RPMI8226 (cell line): ENCODE measurements at regions not wholly inside any gene's neighbourhood (a gene's known extent, or its start where the extent isn't known, plus 50 kb on each side); places are given as distances from the start of the nearest gene placed in this dataset.

Experiments used
- DNase-seq: peaks from one replicate; pipeline ENCODE4 v3.0.0-alpha.2; 2015

DNA sequence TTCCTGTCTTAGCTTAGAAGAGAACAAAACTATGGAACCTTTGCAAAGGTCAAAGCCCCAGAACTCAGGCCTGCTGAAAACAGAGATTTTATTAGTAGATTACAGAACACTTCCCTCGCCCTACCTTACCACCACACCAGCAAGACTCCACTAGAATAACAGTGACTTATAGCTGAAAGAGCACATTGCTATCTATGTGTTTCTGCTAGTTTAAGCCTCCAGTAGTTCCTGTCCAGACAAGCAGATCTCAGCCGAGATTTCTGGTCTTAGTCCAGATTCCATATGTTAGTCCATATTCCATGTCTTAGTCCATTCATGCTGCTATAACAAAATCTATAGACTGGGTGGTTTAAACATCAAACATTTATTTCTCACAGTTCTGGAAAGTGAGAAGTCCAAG is 412.3 kb upstream of the ID4 start:
- no peak for DNase-seq

DNA sequence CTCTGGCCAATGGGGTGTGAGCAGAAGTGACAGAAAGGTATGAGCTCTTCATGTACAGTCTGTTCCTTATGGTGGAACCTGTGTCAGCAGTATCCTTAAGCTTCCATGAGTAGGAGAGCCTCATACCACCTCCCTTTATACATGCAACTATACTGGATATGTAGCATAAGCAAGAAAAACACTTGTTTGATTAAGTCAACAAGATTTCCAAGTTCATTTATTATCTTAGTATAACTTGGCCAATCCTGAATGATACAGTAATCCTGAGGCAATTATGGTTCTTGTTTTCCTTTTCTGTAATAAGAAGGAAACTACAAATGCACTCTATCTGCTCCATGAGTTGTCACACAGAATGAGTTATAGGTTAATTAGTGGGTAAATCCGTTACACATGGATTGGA is 409.6 kb upstream of the ID4 start:
- no peak for DNase-seq

DNA sequence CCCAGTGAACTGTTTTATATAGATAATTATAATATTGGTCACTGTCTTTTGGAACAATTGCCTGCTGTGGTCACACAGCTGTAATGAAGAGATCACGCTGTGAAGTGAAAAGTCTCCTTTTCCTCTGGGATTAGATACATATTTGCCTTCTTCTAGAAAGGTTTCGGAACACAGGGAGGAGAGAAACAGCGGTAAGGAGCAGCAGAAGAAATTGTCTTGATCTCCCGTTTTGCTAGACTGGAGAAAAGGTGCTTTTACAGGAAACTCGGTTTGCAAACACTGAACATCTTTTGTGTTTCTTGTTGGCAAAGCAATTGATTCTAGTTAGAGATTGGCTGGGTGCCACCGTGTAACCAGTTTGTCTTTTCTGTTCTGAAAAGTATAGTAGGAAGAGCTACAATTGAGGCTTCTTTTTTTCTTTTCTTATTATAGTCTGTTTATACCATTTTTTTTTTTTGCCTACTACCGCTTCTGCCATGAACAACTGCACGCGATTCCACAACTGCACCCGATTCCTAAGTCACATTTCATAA is 404.1 kb upstream of the ID4 start:
- peak; percentile 11 for DNase-seq

DNA sequence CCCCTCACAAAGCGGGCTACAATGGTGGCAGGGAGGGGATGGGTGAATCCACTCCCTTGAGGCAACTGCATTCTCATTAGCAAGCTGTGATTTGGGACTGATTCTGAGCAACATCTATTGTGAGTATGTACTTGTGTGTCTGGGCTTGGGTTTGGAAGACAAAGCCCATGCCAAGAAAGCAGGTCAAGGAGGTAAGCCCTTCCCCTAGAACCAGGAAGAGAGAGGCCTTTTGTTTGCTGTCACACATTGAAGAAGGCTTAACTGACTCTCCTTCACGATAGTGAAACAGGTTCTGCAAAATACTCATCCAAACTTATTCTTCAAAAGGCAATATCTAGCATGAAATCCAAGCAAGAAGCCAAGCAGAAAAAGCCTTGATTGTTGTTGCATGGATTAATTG is 403.1 kb upstream of the ID4 start:
- DNase-seq = no peak

DNA sequence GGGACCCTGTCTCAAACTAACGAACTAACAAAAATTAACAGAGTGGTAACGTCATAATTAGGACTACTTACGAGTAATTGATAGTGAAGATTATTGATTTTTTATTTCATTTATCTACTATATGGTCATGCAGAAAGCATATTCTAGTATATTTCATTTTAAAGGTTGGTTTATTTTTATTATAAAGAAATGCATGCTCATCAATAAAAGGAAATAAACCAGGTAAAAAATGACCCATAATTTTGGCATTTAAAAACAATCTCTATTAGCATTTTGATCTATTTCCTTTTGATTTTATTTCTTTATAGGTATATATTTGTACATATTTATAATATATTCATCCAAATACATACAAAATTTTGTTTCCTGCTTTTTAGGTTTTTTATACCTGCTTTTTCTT is 401.4 kb upstream of the ID4 start:
- no peak for DNase-seq

DNA sequence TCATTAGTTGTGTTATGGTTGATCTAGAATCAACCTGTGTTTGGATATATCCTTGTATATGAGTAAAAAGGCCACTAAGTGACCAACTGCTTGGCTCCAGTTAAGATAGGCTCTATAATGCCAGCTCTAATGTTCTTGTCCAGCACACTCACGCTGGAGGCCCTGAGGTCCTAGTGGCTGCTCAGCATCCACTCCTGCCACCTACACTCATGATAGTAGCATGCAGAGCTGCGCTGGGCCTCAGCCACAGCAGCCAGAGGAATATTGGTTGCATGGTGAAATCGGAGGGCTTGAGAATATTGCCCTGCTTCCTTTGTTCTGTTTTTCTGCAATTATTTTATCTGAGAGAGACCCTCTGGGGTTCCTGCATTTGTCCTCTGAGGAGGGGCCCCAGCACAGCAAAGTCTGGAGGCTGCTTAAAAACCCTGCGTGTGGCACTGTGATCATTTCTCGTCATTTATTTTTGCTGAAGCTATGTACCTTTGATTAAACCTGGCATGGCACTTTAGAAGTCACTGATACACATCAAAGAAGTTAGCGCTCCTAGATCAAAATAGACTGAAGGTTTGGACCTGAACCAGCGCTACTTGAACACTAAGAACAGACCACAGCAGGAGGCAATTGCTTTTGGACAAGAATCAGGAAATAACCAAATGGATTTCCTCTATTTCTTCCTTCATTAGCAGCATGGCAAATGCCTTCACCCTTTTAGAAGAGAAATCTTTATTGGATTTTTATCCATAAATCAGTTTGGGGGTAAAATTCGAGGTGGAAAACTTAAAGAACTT is 398.4 kb upstream of the ID4 start:
- DNase-seq = no peak

DNA sequence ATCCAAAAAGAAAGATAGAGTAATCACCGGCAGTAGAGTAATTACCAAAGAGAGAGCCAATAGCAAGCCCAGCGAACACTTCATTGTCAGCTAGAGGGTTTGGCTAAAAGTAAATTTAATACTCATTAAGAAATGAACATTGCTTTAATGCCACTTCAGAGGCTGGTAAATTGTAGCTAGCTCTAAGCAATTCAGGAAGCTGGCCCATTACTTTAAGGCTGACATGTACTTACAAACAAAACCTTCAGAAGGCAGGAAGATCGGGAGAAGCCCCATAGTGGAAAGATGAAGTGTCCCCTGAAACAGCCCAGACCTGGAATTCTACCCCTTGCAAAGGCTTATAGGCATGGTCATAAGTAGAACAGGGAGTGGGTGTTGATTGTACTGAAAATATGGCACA is 396.6 kb upstream of the ID4 start:
- DNase-seq = no peak

DNA sequence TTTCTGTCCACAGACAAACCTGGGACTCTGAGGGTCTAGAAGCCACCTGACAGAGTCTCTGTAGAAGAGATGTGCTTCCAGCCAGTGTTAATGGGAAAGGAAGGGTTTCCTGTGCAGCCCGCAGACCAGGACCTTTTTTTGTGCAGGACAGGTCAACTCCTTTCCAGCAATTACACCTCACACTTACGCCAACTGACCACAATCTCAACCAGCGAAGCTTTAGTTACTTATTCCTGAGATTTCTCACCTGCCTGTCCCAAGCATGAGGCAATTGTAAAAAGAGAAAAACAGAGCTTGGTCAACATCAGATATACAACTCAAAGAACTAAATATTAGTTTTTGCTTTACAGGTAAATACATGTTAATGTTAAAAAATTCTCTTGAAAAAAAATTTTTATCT is 393.8 kb upstream of the ID4 start:
- no peak for DNase-seq

DNA sequence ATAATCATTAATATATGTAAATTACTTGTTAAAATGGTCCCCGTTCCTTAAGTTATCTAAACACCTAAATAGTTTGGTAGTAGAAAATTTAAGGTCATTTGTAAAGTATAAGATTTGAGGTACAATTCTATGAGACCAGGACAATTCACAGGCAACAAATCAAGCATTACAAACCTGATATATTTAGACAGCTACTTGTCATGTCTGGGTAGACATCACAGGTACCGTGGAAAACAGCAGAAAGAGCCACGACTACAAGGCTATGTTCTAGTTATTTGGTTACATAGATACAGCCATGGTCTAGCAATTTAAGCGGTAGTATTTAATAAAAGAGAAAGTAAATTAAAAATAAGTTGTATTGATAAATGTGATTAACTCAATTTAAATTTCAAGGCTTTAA is 393.1 kb upstream of the ID4 start:
- no peak for DNase-seq

DNA sequence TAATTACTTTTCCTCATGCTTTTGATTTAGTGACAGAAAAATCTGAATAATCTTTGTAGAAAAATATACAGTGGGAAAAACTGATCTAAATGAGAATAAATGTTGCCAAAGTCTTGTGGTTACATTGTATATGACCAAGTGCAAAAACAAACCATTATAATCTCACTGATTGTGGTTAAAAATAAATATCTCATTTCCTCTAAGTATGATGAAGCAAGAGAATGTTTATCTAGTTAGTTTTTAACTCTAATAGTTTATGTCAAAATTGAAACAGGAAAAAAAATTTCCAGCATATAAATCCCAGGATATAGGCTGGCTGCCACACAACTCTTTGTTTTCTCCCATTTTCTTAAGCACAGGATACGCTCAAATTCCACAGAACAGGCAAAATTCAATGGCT is 392.7 kb upstream of the ID4 start:
- no peak for DNase-seq

DNA sequence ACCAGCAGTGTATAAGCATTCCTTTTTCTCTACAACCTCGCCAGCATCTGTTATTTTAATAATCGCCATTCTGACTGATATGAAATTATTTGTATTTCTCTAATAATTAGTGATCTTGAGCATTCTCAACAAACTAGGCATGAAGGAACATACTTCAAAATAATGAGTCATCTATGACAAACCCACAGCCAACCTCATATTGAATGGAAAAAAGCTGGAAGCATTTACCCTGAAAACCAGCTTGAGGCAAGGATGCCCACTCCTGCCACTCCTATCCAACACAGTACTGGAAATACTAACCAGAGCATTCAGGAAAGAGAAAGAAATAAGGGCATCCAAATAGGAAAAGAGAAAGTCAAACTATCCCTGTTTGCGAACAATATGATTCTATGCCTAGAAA is 390.6 kb upstream of the ID4 start:
- DNase-seq = no peak

DNA sequence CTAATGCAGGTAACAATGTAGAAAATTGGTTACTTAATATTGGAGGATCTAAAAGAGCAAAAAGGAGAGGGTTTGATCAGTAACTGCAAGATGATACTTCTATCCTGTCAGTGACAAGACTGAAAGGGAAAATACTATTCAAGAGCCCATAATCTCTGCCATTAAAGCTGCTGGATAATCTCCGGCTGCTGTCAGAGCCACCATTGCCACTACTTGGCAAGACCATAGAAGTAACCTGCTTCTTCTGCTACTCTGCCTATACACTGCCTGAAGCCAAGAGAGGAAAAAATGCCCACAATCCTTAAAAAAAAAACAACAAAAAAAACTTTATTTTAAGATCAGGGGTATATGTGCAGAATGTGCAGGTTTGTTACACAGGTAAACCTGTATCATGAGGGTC is 386.5 kb upstream of the ID4 start:
- DNase-seq = no peak

DNA sequence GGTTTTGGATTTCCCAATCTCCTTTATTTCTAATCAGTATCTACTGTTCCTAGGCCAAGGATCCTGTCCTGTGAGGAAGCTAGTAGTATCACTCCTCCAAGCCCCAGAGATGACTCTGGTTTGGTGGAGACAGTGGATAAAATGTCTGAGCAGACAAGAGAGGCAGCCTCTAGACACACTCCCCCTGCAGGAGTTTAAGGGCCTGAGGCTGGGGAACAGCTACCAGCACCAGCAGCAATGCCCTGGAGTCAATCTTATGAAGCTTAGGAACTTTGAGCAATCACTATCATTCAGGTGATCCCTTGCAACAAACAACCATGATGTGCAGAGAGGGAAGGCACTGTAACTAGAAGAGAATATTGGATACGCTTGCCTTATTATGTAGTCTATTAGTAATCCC is 384.7 kb upstream of the ID4 start:
- no peak for DNase-seq

DNA sequence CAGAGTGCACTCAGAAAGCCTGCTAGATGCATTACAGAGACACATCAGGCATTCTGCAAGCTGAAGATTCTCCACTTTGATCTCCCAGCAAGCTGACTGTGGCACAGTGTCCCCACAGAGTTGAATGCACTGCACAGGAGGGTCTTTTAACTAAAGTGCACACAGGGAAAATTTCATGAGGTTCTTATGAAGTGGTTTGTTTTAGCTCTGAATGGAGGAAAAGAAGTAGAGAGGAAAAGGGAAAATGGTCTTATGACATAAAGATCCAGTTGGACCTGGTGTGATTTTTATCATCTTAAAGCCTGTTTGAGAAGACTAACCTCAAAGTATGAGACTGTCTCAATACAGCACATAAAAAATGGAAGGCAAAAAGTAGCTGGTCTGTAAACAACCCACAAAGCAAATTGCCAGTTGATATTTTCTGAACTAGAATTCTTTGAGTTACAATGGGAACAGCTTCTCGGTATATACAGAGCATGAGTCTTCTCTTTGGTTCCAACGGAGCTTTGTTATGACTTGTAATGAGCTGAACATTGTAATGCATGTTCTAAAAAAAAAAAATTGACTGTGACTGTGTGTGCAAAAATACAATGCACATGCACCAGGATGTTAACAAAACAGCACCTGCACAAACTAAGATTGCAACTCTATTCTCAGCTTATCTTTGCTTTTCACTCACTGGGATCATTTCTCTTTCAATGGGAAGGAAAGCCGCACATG is 383.0 kb upstream of the ID4 start:
- no peak for DNase-seq

DNA sequence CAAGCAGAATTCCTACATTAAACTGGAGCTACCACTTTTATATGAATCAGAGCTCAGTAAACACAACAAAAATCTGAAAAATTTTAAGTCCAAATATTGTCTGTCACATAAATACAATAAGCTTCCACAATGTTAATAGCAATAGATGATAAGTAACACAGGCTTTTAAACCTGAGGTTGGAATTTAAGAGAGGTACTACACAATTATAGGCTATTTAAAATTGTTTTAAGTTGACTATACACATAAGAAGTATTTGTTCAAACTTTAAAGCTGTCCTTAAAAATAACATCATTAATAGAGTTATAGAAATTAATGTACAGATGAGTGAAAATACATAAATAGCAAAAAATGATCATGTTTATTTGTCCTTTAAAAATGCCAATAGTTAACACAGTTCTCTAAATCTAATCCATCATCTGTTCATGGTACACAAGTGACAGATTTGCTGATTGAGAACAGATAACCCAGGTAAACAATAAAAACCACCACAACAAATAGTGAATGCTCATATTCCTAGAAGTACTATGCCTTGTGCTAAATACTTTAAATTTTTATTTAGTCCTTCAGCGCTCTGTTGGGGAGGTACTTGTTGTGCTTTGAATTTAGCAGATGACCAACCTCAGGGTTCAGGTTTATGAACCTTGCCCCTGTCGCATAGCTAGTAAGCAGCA is 382.3 kb upstream of the ID4 start:
- no peak for DNase-seq

DNA sequence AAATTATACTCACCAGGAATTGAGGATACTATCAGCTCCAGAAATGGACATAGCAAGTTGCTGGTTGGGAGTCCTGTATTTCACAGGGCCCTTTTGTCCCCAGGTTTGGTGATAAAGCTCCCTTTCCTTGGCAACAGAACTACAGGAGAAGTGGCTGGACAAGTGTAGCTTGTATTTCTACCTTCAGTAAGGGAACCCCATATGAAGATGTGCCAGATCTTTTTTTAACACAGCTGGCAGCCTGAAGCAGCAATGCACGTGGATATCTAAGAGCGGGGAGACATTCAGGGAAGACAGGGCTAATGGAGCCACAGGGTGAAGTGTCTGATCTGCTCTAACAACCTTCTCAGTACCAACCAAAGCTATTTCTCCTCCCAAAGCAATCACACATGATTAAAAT is 373.9 kb upstream of the ID4 start:
- no peak for DNase-seq

DNA sequence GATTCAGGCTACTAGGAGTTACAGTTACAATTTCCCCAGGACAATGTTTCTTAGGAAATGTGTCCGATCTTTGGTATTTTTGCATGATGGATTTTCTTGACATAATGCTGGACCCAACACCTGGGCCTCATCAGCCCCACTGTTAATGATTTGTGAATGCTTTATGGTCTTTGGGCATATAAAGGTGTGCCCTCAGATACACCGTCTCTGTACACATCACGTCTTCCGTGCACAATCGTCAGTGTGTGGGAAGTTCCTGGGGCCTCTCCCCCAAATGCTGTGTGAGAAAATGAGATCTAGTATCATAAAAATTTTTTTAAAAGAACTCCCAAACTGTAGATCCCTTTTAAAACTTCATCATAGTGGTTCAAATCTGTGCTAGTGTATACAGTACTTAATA is 373.2 kb upstream of the ID4 start:
- no peak for DNase-seq

DNA sequence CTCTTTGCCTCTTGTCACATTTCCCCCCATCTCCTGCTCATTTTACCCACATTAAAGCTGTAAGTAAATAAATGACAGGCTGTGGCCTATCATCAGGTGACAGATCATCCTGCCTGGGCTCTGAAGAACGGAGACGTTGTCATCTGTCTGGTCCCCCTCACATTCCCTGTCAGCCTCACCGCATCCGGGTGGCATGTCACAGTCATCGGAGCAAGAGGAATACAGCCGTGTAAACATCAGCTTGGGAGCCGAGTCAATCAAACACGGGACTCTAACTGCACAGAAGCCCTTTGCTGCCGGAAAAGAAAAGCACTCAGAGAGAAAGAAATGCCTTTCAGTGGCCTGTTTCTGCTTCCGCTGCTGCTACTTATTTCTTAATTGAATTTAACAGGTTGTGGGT is 371.9 kb upstream of the ID4 start:
- DNase-seq = no peak

DNA sequence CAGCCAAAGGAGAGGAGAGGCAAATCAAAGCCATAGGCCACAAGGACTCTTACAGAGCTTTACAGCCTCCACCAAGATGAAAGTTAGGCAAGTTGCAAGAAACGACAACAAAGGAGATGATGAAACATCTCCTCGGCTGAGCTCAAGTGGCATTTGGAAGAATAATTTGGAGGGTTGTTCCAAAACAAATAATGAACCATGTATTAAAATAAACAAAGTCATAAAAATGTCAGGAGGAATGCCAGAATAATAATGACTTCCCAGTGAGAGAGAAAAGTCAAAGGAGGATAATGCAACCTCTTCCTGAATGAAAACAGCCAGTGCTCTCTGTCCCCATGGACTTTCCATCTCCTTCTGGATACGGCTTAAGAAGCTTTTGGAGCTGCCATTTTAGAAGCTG is 371.4 kb upstream of the ID4 start:
- DNase-seq = no peak

DNA sequence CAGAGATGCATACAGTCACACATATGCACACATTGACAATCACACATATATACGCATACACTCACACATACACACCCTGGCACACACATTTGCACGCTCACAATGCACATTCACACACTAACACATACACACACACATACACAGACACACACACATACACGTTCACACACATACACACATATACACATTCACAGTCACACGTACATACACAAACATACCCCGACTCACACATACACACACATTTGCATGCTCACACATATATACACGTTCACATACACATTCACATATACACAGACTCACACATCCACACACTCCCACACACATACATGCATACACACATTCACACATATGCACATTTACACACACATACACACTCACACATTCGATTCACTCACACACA is 366.8 kb upstream of the ID4 start:
- DNase-seq = no peak

DNA sequence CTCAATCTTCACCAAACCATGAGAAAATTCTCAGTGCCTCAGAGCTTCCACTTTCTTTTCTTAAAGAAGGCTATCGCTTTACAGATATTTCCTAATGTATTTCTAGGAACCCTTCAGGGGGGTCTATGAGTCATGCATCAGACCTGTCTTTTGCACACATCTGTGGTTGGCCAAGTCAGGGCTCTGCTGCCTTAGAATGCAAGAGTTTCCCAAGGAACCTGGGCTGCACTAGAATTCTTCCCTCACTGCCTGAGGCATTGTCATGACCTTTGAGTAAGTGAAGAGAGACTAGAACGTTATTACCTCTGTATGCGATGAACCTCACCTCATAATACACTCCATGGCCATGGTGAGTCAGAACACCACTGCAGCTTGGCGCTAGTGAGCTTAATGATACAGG is 365.0 kb upstream of the ID4 start:
- no peak for DNase-seq

DNA sequence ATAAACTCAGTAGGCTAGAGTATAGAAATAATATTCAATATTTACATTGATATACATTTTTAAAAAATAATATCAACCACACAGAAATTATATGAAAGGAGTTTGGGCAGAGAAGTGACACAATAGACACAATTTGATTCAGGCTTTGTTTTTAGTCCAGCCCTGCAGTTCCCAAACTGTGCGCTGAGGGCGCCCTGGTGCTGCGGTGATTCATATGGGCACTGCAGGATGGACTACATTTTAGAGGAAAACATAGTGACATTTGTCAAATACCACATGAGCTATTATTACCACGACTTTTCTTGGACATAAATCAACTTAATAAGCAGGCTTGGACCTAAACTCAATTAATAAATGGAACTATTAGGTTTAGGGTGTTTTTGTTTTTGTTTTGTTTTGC is 364.3 kb upstream of the ID4 start:
- peak; percentile 52 for DNase-seq

DNA sequence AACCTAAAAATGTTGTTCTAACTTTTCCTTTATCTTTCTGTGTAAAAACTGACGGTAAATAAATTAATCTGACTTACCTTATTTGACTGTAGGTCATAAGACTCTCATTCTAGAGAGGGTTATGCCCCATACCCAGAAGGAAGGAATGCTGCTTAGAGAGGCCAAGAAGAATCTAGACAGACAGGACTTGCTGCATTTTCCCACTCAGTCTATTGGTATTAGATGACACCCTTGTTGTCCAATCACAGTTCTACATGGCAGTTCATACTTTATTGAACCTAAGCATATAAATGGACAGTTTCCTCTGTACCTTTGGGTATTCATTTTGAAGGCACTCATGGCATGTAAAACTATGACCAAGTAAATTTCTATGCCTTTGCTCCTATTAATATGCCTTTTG is 359.6 kb upstream of the ID4 start:
- no peak for DNase-seq

DNA sequence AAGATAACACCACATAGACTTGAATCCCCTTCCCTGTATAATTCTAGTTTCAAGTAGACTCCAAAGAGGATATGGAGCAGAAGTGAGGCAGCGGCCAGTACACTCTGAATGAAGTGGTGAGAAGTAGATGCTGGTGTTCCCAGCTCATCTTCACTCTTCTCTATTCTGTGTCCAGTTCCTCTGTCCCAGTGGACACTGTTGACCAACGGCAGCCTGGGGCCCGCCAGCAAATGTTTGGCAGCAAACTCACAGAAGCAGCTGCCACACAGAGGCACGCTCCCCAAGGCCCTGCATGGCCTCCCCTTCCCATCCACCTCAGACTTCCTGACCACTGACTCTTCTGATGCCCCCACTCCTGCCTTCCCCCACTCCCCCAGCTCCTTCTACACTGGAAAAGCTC is 358.9 kb upstream of the ID4 start:
- no peak for DNase-seq
